ENCODE measurements at regions not wholly inside any gene's neighbourhood (a gene's known extent, or its start where the extent isn't known, plus 50 kb on each side); places are given as distances from the start of the nearest gene placed in this dataset.

- TF ChIP-seq CTCF (IDR thresholded peaks at IDR 0.05) (no peak), TCF7 (CRISPR knock-in tag; IDR thresholded peaks at IDR 0.05; ENCODE audit: low read depth) (no peak), ATF3 (CRISPR knock-in tag; conservative IDR thresholded peaks at IDR 0.05) (no peak), SP1 (CRISPR knock-in tag; conservative IDR thresholded peaks at IDR 0.05) (no peak), MYBL2 (CRISPR knock-in tag; IDR thresholded peaks at IDR 0.05) (no peak), TEAD4 (CRISPR knock-in tag; IDR thresholded peaks at IDR 0.05) (no peak), USF2 (CRISPR knock-in tag; IDR thresholded peaks at IDR 0.05) (no peak), MAX (CRISPR knock-in tag; IDR thresholded peaks at IDR 0.05) (no peak), MXD4 (CRISPR knock-in tag; IDR thresholded peaks at IDR 0.05; ENCODE audit: borderline replicate concordance) (no peak), IRF2 (CRISPR knock-in tag; IDR thresholded peaks at IDR 0.05; ENCODE audit: borderline replicate concordance, low read depth) (no peak)
Measured at GRCh38 chr3:56904552-56905215, 102.9 kb upstream of the ARHGEF3 start.
